HG03565 (cell line): ENCODE measurements at regions not wholly inside any gene's neighbourhood (a gene's known extent, or its start where the extent isn't known, plus 50 kb on each side); places are given as distances from the start of the nearest gene placed in this dataset.
"Not testable (repeated sequence)": the region's sequence is repeated elsewhere in the genome, so short reads cannot be mapped to it uniquely, and the experiment has no call there.

Experiments
- ATAC-seq: cut with Tn5 transposase; IDR thresholded peaks from one replicate; pipeline ENCODE4 v1.9.1; 2021; ENCODE audit warnings: mild to moderate bottlenecking, moderate library complexity; ENCODE audit not compliant: unreplicated experiment

GRCh38 chr18:39480494-39481195, 1915.0 kb upstream of the CELF4 start:
- no peak for ATAC-seq

GRCh38 chr18:39464006-39464405, 1898.4 kb upstream of the CELF4 start:
- ATAC-seq, result no peak

GRCh38 chr18:39462436-39462835, 1896.8 kb upstream of the CELF4 start:
- no peak for ATAC-seq

GRCh38 chr18:39460136-39460535, 1894.5 kb upstream of the CELF4 start:
- no peak for ATAC-seq

- ATAC-seq, result no peak
These were observed 1889.7 kb upstream of the CELF4 start for GRCh38 chr18:39455285-39455684.

GRCh38 chr18:39454866-39455265, 1889.3 kb upstream of the CELF4 start:
- ATAC-seq, result no peak

- no peak for ATAC-seq
These were observed 1888.3 kb upstream of the CELF4 start for GRCh38 chr18:39453882-39454281.

GRCh38 chr18:39453356-39453755, 1887.8 kb upstream of the CELF4 start:
- ATAC-seq, result no peak

- no peak for ATAC-seq
These were observed 1885.4 kb upstream of the CELF4 start for GRCh38 chr18:39450958-39451357.

GRCh38 chr18:39449566-39449965, 1884.0 kb upstream of the CELF4 start:
- ATAC-seq, result no peak

- no peak for ATAC-seq
These were observed 1883.3 kb upstream of the CELF4 start for GRCh38 chr18:39448942-39449341.

GRCh38 chr18:39444957-39445356, 1879.4 kb upstream of the CELF4 start:
- ATAC-seq, result not testable (repeated sequence)

- ATAC-seq, result no peak
These were observed 1876.0 kb upstream of the CELF4 start for GRCh38 chr18:39441648-39442047.

GRCh38 chr18:39435996-39436395, 1870.4 kb upstream of the CELF4 start:
- ATAC-seq, result no peak

- ATAC-seq, result no peak
These were observed 1869.6 kb upstream of the CELF4 start for GRCh38 chr18:39435209-39435608.

- ATAC-seq, result no peak
These were observed 1868.8 kb upstream of the CELF4 start for GRCh38 chr18:39434223-39434920.

- ATAC-seq, result no peak
These were observed 1859.7 kb upstream of the CELF4 start for GRCh38 chr18:39425172-39425850.

- ATAC-seq, result no peak
These were observed 1858.7 kb upstream of the CELF4 start for GRCh38 chr18:39424261-39424660.

GRCh38 chr18:39421276-39421675, 1855.7 kb upstream of the CELF4 start:
- no peak for ATAC-seq

GRCh38 chr18:39419315-39419714, 1853.7 kb upstream of the CELF4 start:
- ATAC-seq, result no peak

GRCh38 chr18:39415471-39415870, 1849.9 kb upstream of the CELF4 start:
- ATAC-seq, result no peak
